BJ (cell line): ENCODE measurements at regions not wholly inside any gene's neighbourhood (a gene's known extent, or its start where the extent isn't known, plus 50 kb on each side); places are given as distances from the start of the nearest gene placed in this dataset.
"Not testable (repeated sequence)": the region's sequence is repeated elsewhere in the genome, so short reads cannot be mapped to it uniquely, and the experiment has no call there.

Source experiments
- CTCF ChIA-PET: fragments of 350-600 bp; formaldehyde crosslinking; extraction: SDS; loops from one replicate; lab custom pipeline; 2021; ENCODE audit warnings: antibody characterized with exemption, inconsistent platforms; lab: Yijun Ruan, JAX
- POLR2A ChIA-PET: fragments of 300-600 bp; sonication (Branson Sonifier 250); formaldehyde crosslinking; extraction: SDS; loops from one replicate; lab custom pipeline; 2021; ENCODE audit warnings: antibody characterized with exemption; lab: Charles Lee
- DNase-seq: peaks from one replicate; pipeline ENCODE4 v3.0.0-alpha.2; 2011; ENCODE audit warnings: low read depth
- H3K27me3 ChIP-seq: 2 replicates; pipeline ENCODE4 v1.6.0; 2011; ENCODE audit warnings: low read length; ENCODE audit not compliant: control insufficient read depth, insufficient read depth
- H3K36me3 ChIP-seq: 2 replicates; pipeline ENCODE4 v1.5.1; 2011; ENCODE audit warnings: low read length; ENCODE audit not compliant: control insufficient read depth, insufficient read depth
- H3K4me3 ChIP-seq: 2 replicates; pipeline ENCODE4 v1.5.1; 2011; ENCODE audit warnings: low read depth, mild to moderate bottlenecking, control low read depth, low read length
- TF ChIP-seq, protein P1 (sequence below): IDR thresholded peaks from 2 replicates; pipeline ENCODE4 v1.5.1; 2011; ENCODE audit warnings: low read depth, mild to moderate bottlenecking, control low read depth, inconsistent platforms, low read length, moderate library complexity; ENCODE audit not compliant: insufficient read depth

DNA sequence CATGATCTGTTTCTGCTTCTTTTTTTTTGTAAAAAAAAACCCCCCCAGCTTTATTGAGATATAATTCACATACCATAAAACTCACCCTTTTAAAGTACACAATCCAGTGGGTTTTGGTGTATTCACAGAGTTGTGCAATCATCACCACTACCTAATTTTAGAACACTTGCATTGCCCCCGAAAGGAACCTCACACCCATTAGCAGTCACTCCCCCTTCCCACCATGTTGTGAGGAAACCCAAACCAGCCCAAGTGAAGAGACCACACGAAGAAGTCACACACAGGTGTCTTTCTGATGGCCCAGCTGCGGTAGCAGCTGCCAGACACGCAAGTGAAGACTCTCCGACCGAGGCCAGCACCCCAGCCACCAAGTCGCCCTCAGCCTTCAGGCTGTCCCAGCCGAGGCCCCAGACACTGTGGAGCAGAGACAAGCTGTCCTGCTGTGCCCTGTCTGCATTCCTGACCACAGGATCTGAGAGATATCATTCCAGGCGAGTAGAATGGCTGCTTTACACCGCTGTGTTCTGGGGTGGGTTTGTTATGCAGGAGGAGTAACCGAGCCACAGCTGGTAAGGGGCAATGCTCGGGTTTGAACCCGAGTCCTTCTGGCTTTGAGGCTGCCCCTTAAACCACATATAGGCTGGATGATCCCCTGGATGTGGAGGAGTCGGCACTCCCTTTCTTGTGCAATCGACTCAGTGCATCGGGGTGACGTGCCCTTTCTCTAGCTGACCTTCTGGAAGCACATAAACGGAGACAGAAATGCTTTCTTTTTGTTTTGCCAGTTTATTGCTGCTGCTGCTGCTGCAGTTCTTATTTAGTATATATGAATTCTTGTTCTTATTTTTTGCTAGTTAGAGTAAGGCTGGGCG lies 59.1 kb upstream of the PTPN1 start:
- Histone ChIP-seq H3K36me3 (no peaks in the 10 kb centered on the region), H3K4me3 (no peak overlapping the region), H3K27me3 (0 out of 2 replicates have a peak, but pooled peaks cover 2% of the 10 kb centered on the region)
- ChIA-PET POLR2A (no interaction called here), CTCF (interaction anchor here (0.6 to 2.5 kb wide), 7 partner anchors 9 to 638 kb away, joined by 3 to 10 read pairs (median 3); partner anchors contain the start of gene SLC9A8)
- DNase-seq, result no peak
- TF ChIP-seq, protein P1, sequence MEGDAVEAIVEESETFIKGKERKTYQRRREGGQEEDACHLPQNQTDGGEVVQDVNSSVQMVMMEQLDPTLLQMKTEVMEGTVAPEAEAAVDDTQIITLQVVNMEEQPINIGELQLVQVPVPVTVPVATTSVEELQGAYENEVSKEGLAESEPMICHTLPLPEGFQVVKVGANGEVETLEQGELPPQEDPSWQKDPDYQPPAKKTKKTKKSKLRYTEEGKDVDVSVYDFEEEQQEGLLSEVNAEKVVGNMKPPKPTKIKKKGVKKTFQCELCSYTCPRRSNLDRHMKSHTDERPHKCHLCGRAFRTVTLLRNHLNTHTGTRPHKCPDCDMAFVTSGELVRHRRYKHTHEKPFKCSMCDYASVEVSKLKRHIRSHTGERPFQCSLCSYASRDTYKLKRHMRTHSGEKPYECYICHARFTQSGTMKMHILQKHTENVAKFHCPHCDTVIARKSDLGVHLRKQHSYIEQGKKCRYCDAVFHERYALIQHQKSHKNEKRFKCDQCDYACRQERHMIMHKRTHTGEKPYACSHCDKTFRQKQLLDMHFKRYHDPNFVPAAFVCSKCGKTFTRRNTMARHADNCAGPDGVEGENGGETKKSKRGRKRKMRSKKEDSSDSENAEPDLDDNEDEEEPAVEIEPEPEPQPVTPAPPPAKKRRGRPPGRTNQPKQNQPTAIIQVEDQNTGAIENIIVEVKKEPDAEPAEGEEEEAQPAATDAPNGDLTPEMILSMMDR, result no peak

DNA sequence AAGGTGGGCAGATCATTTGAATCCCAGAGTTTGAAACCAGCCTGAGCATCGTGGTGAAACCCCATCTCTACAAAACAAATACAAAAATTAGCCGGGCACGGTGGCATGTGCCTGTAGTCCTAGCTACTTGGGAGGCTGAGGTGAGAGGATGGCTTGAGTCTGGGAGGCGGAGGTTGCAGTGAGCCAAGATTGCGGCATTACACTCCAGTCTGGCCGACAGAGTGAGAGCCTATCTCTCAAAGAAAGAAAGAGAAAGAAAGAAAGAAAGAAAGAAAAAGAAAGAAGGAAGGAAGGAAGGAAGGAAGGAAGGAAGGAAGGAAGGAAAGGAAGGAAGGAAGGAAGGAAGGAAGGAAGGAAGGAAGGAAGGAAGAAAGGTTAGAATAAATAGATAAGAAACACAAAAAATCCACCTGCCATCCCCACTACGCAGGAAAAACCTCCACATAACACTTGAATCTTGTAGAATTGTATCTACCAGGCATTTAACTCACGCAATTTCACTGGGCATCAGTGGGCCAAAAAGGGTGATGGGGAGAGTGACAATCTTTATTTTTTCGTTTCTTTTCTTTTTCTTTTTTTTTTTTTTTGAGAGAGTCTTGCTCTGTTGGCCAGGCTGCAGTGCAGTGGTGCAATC lies 58.3 kb upstream of the PTPN1 start:
- H3K4me3 ChIP-seq, POLR2A ChIA-PET: not testable (repeated sequence)
- CTCF ChIA-PET, result interaction anchor here (0.8 to 2.5 kb wide), 4 partner anchors 8 to 265 kb away, joined by 3 to 10 read pairs (median 4); no protein-coding TSS in a partner anchor

DNA sequence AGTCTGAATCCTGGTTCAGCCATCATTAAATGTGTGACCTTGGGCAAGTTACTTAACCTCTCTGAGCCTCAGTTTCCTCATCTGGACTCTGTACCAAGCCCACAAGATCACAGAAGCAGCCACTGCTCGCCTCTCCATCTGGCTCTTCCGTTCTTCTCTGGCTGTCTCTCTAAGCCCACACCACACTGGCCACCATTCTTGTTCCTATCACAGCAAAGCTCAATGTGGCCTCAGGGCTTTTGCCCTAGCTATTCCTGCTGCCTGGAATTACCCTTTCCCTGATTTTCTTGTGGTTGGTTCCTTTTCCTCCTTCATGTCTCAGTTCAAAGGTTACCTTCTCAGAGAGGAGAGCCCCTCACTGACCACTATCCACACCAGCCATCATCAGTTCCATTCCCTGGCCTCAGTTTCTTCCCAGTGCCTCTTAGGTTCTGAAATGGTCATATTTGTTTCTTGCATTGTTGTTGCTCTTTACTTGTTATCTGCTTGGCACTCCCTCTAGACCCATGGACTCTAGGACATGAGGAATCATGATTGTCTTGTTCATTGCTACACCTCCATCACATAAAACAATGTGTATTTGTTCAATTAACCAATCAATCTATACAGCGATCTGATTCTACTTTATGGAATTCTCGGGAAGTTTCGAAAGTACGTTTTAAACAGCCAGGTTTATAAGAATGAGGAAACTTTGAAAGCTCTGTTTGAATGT lies 56.5 kb upstream of the PTPN1 start:
- ChIA-PET CTCF (interaction anchor here (0.9 to 1.0 kb wide), 2 partner anchors 9 to 10 kb away, joined by 3 to 4 read pairs; no protein-coding TSS in a partner anchor), POLR2A (no interaction called here)
- TF ChIP-seq, protein P1, result no peak
- Histone ChIP-seq H3K4me3 (no peak overlapping the region), H3K27me3 (no peaks in the 10 kb centered on the region), H3K36me3 (no peaks in the 10 kb centered on the region)
- no peak for DNase-seq

More for the DNA sequence above, 58.3 kb upstream of the PTPN1 start:
- not testable (repeated sequence) for H3K36me3 ChIP-seq, H3K27me3 ChIP-seq, DNase-seq

DNA sequence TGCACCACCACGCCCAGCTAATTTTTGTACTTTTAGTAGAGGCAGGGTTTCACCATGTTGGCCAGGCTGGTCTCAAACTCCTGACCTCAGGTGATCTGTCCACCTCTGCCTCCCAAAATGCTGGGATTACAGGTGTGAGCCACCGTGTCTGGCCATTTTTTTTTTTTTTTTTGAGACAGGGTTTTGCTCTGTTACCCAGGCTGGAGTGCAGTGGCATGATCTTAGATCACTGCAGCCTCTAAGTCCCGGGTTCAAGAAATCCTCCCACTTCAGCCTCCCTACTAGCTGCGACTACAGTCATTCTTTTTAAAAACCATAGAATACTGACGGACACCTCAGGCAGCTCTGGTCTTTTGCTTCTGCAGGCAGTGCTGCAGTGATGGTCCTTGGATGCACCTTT lies 54.9 kb upstream of the PTPN1 start:
- POLR2A ChIA-PET, H3K27me3 ChIP-seq, H3K36me3 ChIP-seq, DNase-seq, H3K4me3 ChIP-seq: not testable (repeated sequence)
- CTCF ChIA-PET, result interaction anchor here (0.8 to 1.8 kb wide), 3 partner anchors 264 to 334 kb away, joined by 3 to 5 read pairs (median 5); no protein-coding TSS in a partner anchor

DNA sequence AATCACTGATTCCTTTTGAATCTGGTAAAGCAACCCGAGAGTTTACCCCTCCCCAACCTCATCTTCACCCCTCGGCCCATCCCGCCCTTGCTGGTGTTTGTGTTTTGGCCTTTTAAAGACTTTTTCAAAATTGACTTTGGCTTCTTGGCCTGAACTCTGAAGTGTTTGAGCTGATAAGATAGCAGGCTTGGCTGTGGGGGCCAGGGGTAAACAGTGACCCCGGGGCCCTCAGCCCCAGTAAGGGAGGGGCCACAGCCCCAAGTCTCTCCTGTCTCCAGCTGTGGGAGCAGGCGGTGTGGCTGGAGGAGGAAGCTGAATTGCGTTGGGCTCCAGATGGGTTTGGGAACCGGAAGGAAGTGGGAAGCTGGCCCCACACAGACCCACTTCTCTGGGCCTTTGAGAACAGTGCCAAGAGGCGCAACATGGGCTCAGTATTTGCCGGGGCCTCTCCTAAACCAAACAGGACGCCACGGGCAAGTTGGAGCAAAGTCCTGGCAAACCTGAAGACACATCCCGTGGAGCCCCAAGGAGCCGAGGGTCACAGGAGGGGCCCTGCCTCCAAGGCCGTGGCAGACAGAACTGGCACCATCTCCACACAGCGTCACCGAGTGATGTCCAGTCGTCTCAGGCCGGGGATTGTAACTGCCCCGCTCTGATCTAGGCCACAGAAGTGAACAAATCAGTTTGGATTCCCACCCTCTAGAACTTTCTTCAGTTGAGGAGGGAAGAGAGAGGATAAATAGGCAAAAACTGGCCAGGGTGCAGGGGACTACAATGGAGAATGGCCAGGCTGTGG lies 54.3 kb upstream of the PTPN1 start:
- H3K27me3 ChIP-seq, result no peaks in the 10 kb centered on the region
- TF ChIP-seq, protein P1, result no peak
- H3K36me3 ChIP-seq, result no peaks in the 10 kb centered on the region
- ChIA-PET POLR2A (no interaction called here), CTCF (interaction anchor here (0.8 to 1.8 kb wide), 3 partner anchors 264 to 335 kb away, joined by 3 to 5 read pairs (median 5); no protein-coding TSS in a partner anchor)
- H3K4me3 ChIP-seq, result no peak overlapping the region
- DNase-seq, result no peak
